K562 (cell line): ENCODE measurements at regions not wholly inside any gene's neighbourhood (a gene's known extent, or its start where the extent isn't known, plus 50 kb on each side); places are given as distances from the start of the nearest gene placed in this dataset.

Experiments
- ATAC-seq: fragments of 200-7000 bp; cut with Tn5 transposase; 3 replicates; pipeline ENCODE4 v1.9.1; 2020; ENCODE audit warnings: moderate library complexity
- BruUV-seq: library from RNA; stranded (reverse); fragments of 400-500 nt; replicated peaks from 2 replicates; lab custom pipeline; 2021; lab: Mats Ljungman, UMichigan
- CTCF ChIA-PET: fragments of 300-600 bp; formaldehyde crosslinking; extraction: SDS; loops from one replicate; lab custom pipeline; 2021; ENCODE audit warnings: low intra/inter-chr PET ratio; lab: Yijun Ruan, JAX
- POLR2A ChIA-PET: fragments of 300-600, 350-650 bp; sonication (Branson Sonifier 250); formaldehyde crosslinking; extraction: SDS; loops from one replicate; lab custom pipeline; 2021; ENCODE audit warnings: antibody characterized with exemption, inconsistent platforms; lab: Yijun Ruan, JAX
- DNase-seq, 4 experiments: peaks; one replicate each; pipeline versions ENCODE4 v3.0.0 to v3.0.0-alpha.2; 2011 to 2018; ENCODE audit warnings: low spot score in 3 of 4, mixed read lengths in 3 of 4; ENCODE audit errors: extremely low read depth in 1 of 4
- FAIRE-seq: peaks from 2 replicates; lab custom pipeline; 2011; peaks lifted over from hg19 to GRCh38; lab: Jason Lieb, UNC
- H2AFZ ChIP-seq: 2 replicates; pipeline ENCODE4 v1.6.0; 2011; ENCODE audit warnings: low read depth, low read length, control low read depth, inconsistent platforms
- H3K27ac ChIP-seq: fragments of 200-600 bp; 3 replicates; pipeline ENCODE4 v1.8.0; 2011; ENCODE audit warnings: low read depth, mild to moderate bottlenecking, control low read depth, inconsistent platforms, low read length, moderate library complexity, mixed read lengths; ENCODE audit errors: extremely low read depth
- H3K27me3 ChIP-seq, 2 experiments: fragments of 300-600 bp in 1 of 2; 2 replicates in 1 of 2; 3 replicates in 1 of 2; pipeline versions ENCODE4 v1.6.0 to v1.8.0; 2011; ENCODE audit warnings: inconsistent platforms in 2 of 2, low read length in 2 of 2, mild to moderate bottlenecking in 1 of 2, mixed read lengths in 1 of 2, moderate library complexity in 1 of 2; ENCODE audit not compliant: control insufficient read depth in 2 of 2, insufficient read depth in 2 of 2
- H3K36me3 ChIP-seq: fragments of 300-600 bp; 3 replicates; pipeline ENCODE4 v1.8.0; 2011; ENCODE audit warnings: mild to moderate bottlenecking, low read length, inconsistent platforms; ENCODE audit not compliant: control insufficient read depth, insufficient read depth
- H3K4me1 ChIP-seq, 2 experiments: fragments of 200-600 bp in 1 of 2; replicated peaks in 1 of 2; 2 replicates in 1 of 2; 3 replicates in 1 of 2; pipeline versions ENCODE4 v1.5.1 to v1.8.0; 2011; ENCODE audit warnings: inconsistent platforms in 2 of 2, low read length in 2 of 2, mild to moderate bottlenecking in 1 of 2, mixed read lengths in 1 of 2, moderate library complexity in 1 of 2; ENCODE audit not compliant: control insufficient read depth in 2 of 2, insufficient read depth in 2 of 2
- H3K4me2 ChIP-seq: 2 replicates; pipeline ENCODE4 v1.6.1; 2011; ENCODE audit warnings: low read length, control low read depth, inconsistent platforms, mixed read lengths; ENCODE audit not compliant: insufficient read depth
- H3K4me3 ChIP-seq: fragments of 200-600 bp; sonication (generic), shearing (Covaris generic); 2 replicates; pipeline ENCODE4 v1.5.1; 2016; ENCODE audit warnings: control low read depth, inconsistent platforms
- H3K79me2 ChIP-seq: fragments of 200-600 bp; 3 replicates; pipeline ENCODE4 v1.8.0; 2011; ENCODE audit warnings: low read length, inconsistent platforms; ENCODE audit not compliant: control insufficient read depth, insufficient read depth
- H3K9ac ChIP-seq, 2 experiments: 2 replicates each; pipeline versions ENCODE4 v1.6.0 to v1.6.1; 2011; ENCODE audit warnings: low read depth in 2 of 2, low read length in 2 of 2, control low read depth in 1 of 2, inconsistent platforms in 1 of 2, mild to moderate bottlenecking in 1 of 2, mixed read lengths in 1 of 2; ENCODE audit not compliant: insufficient read depth in 1 of 2
- H3K9me1 ChIP-seq: one replicate; pipeline ENCODE4 v1.6.0; 2011; ENCODE audit warnings: inconsistent platforms, mild to moderate bottlenecking, low read length, moderate library complexity; ENCODE audit not compliant: control insufficient read depth, insufficient read depth
- H3K9me3 ChIP-seq: replicated peaks from 2 replicates; pipeline ENCODE4 v1.5.1; 2011; ENCODE audit warnings: low read depth, low read length, inconsistent platforms; ENCODE audit not compliant: control insufficient read depth, insufficient read depth
- H4K20me1 ChIP-seq: replicated peaks from 2 replicates; pipeline ENCODE4 v1.6.1; 2011; ENCODE audit warnings: low read length, inconsistent platforms, mixed read lengths; ENCODE audit not compliant: control insufficient read depth, insufficient read depth
- BMI1 ChIP-seq: fragments of 150-350 bp; IDR thresholded peaks from 2 replicates; pipeline ENCODE4 v1.6.1; 2014; ENCODE audit warnings: low read length
- ETS1 ChIP-seq: conservative IDR thresholded peaks from 2 replicates; pipeline ENCODE4 v1.6.1; 2011; ENCODE audit warnings: low read depth, mild to moderate bottlenecking, low read length; ENCODE audit not compliant: control insufficient read depth
- HNRNPK ChIP-seq: fragments of 200-400 bp; formaldehyde crosslinking; IDR thresholded peaks from one replicate; pipeline ENCODE4 v1.6.1; 2018; ENCODE audit warnings: mild to moderate bottlenecking, low read depth, low read length; ENCODE audit not compliant: poor library complexity, severe bottlenecking
- IFI16 ChIP-seq: fragments of 250-450 bp; sonication (Bioruptor Pico); IDR thresholded peaks from 2 replicates; pipeline ENCODE4 v2.1.2; 2022; ENCODE audit warnings: mild to moderate bottlenecking, inconsistent platforms
- MAX ChIP-seq: sonication (generic); formaldehyde crosslinking; IDR thresholded peaks from 2 replicates; pipeline ENCODE4 v1.9.0; 2022; ENCODE audit warnings: mild to moderate bottlenecking, missing genetic modification reagents
- RBM15 ChIP-seq: fragments of 200-400 bp; formaldehyde crosslinking; IDR thresholded peaks from 2 replicates; pipeline ENCODE4 v1.6.1; 2018; ENCODE audit warnings: mild to moderate bottlenecking, low read length, moderate library complexity; ENCODE audit not compliant: insufficient read depth
- REST ChIP-seq, 2 experiments: fragments of 450-650 bp; formaldehyde crosslinking in 1 of 2; IDR thresholded peaks; 2 replicates each; pipeline versions ENCODE4 v1.4.0 to v1.6.1; 2014 to 2020; ENCODE audit warnings: mild to moderate bottlenecking in 2 of 2, borderline replicate concordance in 1 of 2, low read depth in 1 of 2
- TCF7 ChIP-seq: sonication (generic); IDR thresholded peaks from 2 replicates; pipeline ENCODE4 v1.6.1; 2016; ENCODE audit warnings: antibody characterized with exemption, borderline replicate concordance
- YBX1 ChIP-seq: fragments of 450-650 bp; IDR thresholded peaks from 2 replicates; pipeline ENCODE4 v1.7.1; 2016; ENCODE audit warnings: mild to moderate bottlenecking
- ZNF263 ChIP-seq: sonication (generic); formaldehyde crosslinking; IDR thresholded peaks from 2 replicates; pipeline ENCODE4 v1.8.0; 2022; ENCODE audit warnings: mild to moderate bottlenecking, missing genetic modification reagents, borderline replicate concordance
- ZNF354B ChIP-seq: fragments of 250-450 bp; sonication (Bioruptor Pico); IDR thresholded peaks from 2 replicates; pipeline ENCODE4 v1.4.0; 2020
- ZNF449 ChIP-seq: fragments of 250-450 bp; sonication (Bioruptor Pico); IDR thresholded peaks from 2 replicates; pipeline ENCODE4 v1.8.0; 2022; ENCODE audit warnings: moderate library complexity, mild to moderate bottlenecking, inconsistent platforms
- in situ Hi-C: fragments of 300-500 bp; cut with MboI; formaldehyde crosslinking; loops from 4 replicates; pipeline ENCODE4 v1.15.0; 2018; ENCODE audit warnings: inconsistent platforms, mixed read lengths
- intact Hi-C: fragments of 100-400 bp; cut with micrococcal nuclease; formaldehyde crosslinking; loops from 2 replicates; pipeline ENCODE4 v1.14.2; 2022

- peak overlapping the region; percentile 34; the same call in 1 of the 2 replicates for H2AFZ ChIP-seq
- no peak overlapping the region for H3K4me2 ChIP-seq
- no peaks in the 10 kb centered on the region for H3K36me3 ChIP-seq
- no peak overlapping the region for H3K4me3 ChIP-seq
- no peak overlapping the region for H3K27ac ChIP-seq
- intact Hi-C loops (no loop called here), in situ Hi-C loops (no loop called here)
- H3K9ac ChIP-seq, result no peak overlapping the region
- H4K20me1 ChIP-seq, result no peaks in the 10 kb centered on the region
- POLR2A ChIA-PET, result no interaction called here
- no peaks in the 10 kb centered on the region for H3K79me2 ChIP-seq
- H3K4me1 ChIP-seq, result no peaks in the 10 kb centered on the region
- DNase-seq (no peak), ATAC-seq (no peak), FAIRE-seq (no peak)
- H3K9me3 ChIP-seq, result no peaks in the 10 kb centered on the region
- CTCF ChIA-PET, result no interaction called here
- no peaks in the 10 kb centered on the region for H3K27me3 ChIP-seq
- no TSS peak for BruUV-seq
- no peaks in the 10 kb centered on the region for H3K9me1 ChIP-seq
- TF ChIP-seq BMI1 (no peak), ZNF449 (CRISPR knock-in tag) (no peak), TCF7 (no peak), IFI16 (CRISPR knock-in tag) (no peak), HNRNPK (no peak), YBX1 (no peak), REST (IDR thresholded peaks at IDR 0.05; ENCODE audit: borderline replicate concordance) (no peak), REST (CRISPR knock-in tag; IDR thresholded peaks at IDR 0.05; ENCODE audit: low read depth) (no peak), ZNF354B (CRISPR knock-in tag) (no peak), MAX (CRISPR knock-in tag) (no peak), RBM15 (no peak), ZNF263 (CRISPR knock-in tag) (no peak), ETS1 (no peak)
Measured at GRCh38 chr1:101167891-101168290, 68.9 kb upstream of the S1PR1 start.
